HuH-7 (cell line): ENCODE measurements at regions not wholly inside any gene's neighbourhood (a gene's known extent, or its start where the extent isn't known, plus 50 kb on each side); places are given as distances from the start of the nearest gene placed in this dataset.
"Not testable (repeated sequence)": the region's sequence is repeated elsewhere in the genome, so short reads cannot be mapped to it uniquely, and the experiment has no call there.

Experiments used
- DNase-seq: peaks from one replicate; pipeline ENCODE4 v3.0.0; 2011; ENCODE audit warnings: low spot score

DNA sequence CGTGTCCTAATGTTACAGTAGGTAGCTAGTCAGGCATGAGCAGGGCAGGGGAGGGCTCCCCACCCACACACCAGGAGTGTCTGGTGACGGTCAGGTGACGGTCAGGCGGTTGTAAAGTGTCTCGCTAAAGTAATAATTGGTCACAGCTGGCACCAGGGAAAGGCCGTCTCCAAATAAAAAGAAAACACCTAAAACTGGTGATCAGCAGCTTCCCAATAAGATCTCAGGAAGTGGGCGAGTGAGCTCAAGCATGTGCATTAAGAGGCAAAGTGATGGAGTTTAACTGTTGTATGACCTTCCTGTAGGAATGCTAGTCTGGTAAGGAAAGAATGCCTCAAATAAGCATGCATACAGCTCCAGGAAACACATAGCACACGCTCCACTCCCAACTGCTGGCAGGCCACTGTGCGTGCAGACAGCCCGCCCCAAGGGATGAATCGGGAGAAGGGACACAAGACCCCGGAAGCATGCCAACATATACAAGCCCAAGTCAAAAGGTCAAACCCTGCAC lies 177.1 kb downstream of the RNF144A start:
- no peak for DNase-seq

DNA sequence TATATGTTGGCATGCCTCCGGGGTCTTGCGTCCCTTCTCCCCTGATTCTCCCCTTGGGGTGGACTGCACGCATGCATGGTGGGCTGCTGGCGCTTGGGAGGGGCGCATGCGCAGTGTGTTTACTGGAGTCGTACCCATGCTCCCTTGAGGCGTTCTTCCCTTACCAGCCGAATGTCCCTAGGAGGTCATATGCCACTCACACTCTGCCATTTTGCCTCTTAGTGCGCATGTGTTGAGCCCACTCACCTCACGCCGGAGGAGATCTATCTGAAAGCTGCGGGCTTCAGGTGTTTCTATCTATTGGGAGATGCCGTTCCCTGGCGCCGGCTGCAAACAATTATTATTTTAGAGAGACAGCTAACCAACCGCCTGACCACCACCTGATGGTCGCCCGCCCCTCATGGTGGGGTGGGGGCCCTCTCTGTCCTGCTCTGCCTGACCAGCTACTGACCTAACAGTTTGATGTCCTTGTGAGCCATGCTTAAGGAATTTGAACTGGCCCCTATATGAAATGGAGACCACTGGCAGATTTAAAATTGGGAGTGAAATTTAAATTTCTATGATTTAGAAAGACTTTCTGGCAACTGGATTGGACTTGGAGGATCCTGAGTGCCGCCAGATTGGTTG lies 179.6 kb downstream of the RNF144A start:
- DNase-seq: no peak

DNA sequence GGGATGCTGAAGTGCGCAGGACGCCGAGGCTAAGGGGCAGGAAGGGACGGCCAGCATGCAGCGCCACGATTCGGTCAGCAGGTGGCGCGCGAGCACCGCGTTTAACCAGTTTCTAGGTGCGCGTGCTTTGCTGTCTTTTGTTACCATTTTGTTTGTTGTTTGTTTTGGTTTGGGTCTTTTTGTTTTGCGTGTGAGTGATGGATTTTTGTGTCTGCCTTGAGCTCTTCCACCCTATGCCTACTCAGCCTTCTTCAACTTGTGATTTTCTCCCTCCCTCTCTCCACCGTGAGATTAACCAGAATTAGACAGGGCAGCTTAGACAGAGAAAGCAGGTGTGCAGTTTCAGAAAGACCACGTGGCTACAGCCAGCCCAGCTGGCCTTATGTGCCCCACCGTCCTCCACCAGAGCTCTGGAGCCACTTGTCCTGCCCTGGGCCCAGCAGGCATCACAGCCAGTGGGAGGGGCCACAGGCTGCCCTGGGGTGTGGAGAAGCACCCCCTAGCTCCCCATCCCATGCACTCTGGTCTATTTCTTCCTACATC lies 180.2 kb downstream of the RNF144A start:
- peak; percentile 59 for DNase-seq

DNA sequence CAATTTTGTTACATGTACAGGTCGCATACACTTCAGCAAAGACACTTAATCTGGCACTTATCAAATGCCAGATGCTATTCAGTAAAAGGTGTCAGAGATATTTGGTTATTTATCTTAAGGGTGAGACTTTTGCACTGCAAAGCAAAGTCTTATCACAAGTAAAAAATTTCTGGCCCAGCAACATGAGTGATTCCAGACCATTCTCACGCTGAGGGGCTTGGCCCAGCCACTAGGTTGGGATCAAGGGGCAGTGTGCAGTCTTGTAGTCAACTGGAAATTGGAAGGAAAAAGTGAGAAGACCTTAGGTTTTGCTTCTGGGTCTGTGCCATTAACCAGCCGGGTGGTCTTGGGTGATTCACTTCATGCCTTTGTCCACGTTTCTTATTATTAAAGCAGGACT lies 181.6 kb downstream of the RNF144A start:
- DNase-seq: no peak

DNA sequence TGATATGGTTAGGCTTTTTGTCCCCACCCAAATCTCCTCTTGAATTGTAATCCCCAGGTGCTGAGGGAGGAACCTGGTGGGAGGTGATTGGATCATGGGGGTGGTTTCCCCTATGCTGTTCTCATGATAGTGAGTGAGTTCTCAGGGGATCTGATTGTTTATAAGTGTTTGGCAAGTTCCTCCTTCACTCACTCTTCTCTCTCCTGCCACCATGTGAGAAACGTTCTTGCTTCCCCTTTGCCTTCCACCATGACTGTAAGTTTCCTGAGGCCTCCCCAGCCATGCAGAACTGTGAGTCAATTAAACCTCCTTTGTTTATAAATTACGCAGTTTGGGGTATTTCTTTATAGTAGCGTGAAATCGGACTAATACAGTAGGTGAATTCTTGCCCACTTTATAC lies 182.5 kb downstream of the RNF144A start:
- not testable (repeated sequence) for DNase-seq

DNA sequence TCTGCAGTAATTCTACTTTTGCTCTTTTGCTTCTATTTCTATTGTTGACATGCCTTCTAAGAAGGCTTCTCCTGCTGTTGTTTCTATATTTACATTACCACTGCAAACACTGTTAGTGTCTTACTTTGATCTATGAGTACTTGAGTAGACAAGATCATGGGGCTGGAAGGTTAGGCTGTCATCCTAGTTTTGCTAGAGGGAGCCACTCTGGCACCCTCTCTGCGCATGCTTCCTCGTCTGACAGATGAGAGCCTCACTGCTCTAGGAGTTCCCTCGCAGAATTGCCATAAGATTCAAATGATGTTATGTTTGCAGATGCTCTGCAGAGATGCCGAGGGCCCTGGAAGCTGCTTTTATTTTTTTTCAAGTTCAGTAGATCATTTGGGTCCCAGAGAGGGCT lies 185.6 kb downstream of the RNF144A start:
- DNase-seq: no peak

DNA sequence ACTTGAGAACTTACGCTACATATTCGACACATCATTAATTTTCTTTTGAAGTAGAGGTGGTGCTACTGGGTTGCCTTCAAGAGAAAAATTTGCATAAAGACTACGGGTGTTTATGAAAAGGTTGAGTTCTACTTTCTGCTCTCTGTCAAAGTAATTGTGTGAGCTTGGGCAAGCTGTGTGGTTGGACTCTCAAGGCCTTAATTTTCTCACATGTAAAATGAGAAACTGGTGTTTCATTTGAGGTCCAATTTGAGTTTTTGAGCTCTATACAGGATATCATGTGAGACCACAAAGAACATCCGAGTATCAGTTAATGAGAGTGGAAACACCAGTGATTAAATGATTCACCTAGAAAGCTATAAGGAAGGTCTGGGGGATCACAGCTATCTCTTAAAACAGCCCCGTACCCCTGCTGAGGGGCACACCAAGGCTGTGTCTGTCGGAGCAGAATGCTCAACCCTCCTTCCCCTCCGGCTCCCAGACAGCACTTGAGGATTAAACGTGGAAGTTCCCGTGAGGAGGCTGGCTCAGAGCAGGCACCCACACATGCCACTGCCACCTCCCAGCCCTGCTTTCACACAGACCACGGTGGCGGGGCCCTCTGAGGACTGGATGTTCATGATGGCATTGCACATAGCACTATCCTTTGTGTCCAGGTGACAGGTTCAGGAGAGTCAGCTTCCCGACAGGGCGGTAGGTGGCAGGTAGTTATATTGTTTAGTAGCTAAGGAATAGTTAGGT lies 191.8 kb downstream of the RNF144A start:
- no peak for DNase-seq

DNA sequence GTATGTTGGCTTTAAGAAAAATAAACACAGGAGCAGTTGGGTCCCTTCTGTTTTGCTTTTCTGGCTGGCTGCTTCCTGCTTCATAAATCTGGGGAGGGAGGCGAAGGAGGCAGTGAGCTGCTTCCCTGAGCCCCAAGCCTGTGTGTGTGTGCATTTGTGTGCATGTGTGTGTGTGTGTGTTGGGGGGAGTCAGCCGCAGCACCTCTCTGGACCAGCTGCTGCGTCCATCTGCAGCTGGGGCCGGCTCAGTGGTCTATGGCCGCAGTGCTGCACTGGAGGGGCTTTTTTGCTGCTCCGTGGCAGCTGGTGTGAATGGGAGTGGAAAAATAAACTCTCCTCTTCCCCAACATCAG lies 192.3 kb downstream of the RNF144A start:
- no peak for DNase-seq

DNA sequence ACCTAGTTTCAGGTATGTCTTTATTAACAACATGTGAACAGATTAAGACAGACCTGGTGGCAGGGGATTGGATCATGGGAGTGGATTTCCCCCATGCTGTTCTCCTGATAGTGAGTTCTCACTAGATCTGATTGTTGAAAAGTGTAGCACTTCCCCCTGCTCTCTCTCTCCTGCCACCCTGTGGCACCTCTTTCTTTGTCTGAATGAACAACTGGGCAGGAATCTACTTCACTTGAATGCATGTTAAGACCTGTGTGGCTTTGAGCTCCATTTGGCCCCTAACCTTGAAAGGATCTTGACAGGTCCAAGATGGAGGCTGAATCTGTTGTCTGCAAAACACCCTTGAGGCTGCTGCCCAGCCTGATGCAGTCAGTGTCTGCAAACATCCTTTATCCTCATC lies 194.4 kb downstream of the RNF144A start:
- DNase-seq: no peak

- no peak for DNase-seq
Observed at GRCh38 chr2:7115364-7115763, 198.2 kb downstream of the RNF144A start.

DNA sequence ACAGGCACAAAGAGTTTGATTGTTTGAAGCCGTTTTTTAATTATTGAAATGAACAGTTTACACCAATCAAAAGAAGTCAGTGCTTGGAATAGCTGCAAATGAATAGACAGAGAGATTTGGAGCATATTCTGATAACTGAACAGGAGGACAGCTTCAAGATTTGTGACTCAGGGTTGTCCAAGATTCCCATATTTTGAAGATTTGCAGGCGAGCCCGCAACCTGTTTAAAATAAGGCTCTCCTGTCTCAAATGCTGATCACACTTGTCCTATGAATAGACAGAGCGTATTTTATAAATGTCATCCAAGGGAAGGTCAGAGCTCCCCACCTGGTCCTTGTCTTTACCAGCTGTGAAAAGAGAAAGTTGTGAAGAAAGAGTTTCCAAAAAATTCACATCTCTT lies 198.7 kb downstream of the RNF144A start:
- no peak for DNase-seq

- no peak for DNase-seq
Observed at GRCh38 chr2:7116511-7116910, 199.3 kb downstream of the RNF144A start.

GRCh38 chr2:7117076-7117475 lies 199.9 kb downstream of the RNF144A start:
- DNase-seq: no peak

DNA sequence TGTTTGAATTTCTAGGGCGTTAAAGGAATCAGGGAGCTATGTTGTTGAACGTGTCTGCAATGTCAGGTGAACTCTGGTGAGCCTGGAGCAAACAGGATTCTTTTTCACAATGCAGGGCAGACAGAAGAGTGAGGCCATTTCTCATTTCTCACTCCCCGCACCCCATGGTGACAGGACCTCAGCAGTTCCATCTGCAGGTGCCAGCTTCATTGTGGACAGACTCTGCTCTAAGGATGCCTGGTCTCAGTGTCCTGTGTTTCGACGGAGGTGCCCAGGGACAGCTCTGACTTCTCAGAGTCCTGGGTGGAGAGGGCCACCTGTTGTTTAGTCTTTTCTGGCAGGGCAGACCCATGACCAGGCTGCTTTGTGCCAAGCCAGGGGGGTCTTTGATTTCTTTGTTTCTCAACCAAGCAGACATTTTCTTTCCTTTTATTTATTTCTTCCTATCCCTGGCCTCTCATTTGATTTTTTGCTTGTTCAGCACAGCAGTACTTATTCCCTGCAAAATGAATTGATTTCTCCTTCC lies 201.5 kb downstream of the RNF144A start:
- DNase-seq: no peak

GRCh38 chr2:7119132-7119835 lies 202.1 kb downstream of the RNF144A start:
- DNase-seq: peak; percentile 42

DNA sequence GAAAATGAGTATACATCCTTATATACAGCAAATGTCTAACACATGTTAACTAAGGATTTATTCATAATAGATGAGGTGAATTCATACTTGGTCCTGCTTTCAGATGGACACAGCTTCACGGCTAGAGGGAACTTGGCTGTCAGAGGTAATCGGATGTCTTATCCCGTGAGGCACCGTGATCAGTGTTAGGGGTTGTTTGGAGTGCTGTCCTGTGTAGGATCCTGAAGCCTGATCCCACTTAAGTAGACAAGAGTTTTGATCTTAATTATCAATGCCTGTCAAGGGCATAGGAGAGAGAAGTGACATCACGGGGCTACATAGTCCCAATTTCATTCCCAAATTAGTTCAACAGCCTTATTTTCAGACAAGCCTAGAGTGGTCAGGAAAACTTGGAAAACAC lies 204.6 kb downstream of the RNF144A start:
- no peak for DNase-seq

DNA sequence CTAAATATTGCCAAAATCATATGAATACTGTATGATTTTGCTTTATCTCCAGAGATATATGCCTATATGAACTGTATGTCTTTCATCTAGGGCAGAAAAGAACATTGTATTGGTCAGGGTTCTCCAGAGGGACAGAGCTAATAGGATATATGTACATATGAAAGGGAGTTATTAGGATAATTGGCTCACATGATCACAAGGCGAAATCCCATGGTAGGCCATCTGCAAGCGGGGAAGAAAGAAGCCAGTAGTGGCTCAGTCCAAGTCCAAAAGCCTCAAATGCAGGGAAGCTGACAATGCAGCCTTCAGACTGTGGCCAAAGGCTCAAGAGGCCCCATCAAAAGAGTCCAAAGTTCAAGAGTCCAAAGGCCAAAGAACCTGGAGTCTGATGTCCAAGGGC lies 209.9 kb downstream of the RNF144A start:
- no peak for DNase-seq

GRCh38 chr2:7127687-7128086 lies 210.5 kb downstream of the RNF144A start:
- no peak for DNase-seq

DNA sequence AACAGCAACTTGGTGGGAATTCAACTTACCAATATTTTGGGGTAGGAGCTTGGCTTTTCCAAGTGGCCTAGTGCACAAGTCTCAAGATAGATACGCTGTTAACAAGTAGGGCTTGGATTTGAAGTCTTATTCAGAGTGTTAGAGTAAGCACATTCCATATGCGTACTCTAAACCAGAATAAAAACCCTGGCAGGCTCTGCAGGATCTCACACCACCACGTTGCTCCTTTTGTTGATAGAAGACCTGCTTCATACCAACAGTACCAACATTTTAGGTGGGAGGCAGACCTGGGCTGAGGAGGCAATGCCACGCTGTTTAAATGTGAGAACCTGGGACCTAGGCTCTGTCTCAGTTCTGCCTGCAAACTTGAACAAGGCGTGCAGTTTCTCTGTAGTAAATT lies 214.0 kb downstream of the RNF144A start:
- no peak for DNase-seq

DNA sequence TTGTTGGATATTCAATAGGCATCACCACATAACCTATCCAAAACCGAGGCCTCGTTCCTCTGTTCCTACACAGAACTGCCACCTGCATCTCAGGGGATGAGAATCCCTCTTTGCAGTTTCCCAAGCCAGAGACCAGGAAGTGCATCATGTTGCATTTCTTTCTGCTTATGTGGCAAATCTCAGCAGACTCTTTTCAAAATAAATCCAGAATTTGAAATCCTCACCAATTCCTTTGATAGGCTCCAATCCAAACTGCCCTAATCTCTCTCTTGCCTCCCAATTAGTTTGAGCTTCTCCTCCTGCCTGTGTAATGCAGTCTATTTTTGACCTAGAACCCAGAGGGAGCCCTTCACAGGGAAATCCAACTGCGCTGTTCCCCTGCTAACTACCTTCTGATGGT lies 215.5 kb downstream of the RNF144A start:
- no peak for DNase-seq

DNA sequence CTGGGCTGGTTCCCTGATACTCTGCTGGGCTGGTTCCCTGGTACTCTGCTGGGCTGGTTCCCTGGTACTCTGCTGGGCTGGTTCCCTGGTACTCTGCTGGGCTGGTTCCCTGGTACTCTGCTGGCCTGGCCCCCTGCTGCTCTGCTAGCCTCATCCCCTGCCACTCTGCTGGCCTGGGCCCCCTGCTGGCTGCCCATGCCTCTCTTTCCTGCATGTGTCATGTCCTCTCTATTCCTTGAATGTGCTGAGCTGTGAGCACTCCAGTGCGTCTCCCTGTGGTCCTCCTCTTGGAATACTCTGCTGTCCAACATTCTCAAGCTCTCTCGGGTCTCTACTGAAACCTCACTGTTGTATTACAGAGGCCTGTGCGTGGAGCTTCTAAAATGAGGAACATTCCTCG lies 216.3 kb downstream of the RNF144A start:
- peak; percentile 23 for DNase-seq

DNA sequence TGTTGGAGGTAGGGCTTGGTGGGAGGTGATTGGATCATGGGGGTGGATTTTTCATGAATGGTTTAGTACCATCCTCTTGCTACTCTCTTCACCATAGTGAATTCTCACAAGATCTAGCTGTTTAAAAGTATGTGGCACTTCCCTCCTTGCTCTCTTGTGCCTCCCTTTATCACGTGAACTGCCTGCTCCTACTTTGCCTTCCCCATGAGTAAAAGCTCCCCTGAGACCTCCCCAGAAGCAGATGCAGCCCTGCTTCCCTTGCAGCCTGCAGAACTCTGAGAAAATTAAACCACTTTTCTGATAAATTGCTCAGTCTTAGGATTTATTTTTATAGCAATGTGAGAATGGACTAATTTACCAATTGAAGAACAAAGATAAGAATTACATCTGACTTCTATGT lies 223.1 kb downstream of the RNF144A start:
- no peak for DNase-seq

DNA sequence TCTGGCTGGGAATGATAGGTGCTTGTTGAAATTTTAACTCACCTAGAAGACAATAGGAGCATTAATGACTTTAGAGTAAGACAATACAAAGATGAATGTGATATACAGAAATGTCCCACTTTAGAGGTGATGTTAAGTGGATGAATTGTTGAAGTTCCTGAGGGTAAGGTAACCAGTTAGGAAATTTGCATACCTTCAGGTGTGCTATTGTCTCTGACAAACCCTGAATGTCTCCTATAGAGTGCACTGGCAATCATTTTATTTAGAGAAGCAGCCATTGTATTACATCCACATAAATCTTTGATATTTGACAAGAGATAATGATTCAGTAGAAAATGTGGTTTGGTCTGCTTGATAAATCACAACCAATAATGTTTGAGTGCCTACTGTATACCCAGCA lies 228.5 kb downstream of the RNF144A start:
- no peak for DNase-seq
